GM12878 (cell line): ENCODE measurements at regions not wholly inside any gene's neighbourhood (a gene's known extent, or its start where the extent isn't known, plus 50 kb on each side); places are given as distances from the start of the nearest gene placed in this dataset.

Source experiments
- ATAC-seq: fragments of 200-7000 bp; cut with Tn5 transposase; 3 replicates; pipeline ENCODE4 v1.9.1; 2020; ENCODE audit warnings: mild to moderate bottlenecking, moderate library complexity
- BruUV-seq: library from RNA; stranded (reverse); fragments of 400-500 nt; replicated peaks from 2 replicates; lab custom pipeline; 2021; lab: Mats Ljungman, UMichigan
- CTCF ChIA-PET: fragments of 300-600 bp; sonication (Branson Sonifier 250); formaldehyde crosslinking; extraction: SDS; loops from one replicate; lab custom pipeline; 2021; ENCODE audit warnings: inconsistent platforms; lab: Yijun Ruan, JAX
- POLR2A ChIA-PET: fragments of 350-600 bp; formaldehyde crosslinking; extraction: SDS; loops from one replicate; lab custom pipeline; 2021; ENCODE audit warnings: inconsistent platforms; lab: Charles Lee
- RAD21 ChIA-PET: fragments of 300-600 bp; sonication (Branson Sonifier 250); formaldehyde crosslinking; loops from one replicate; lab custom pipeline; 2023; ENCODE audit warnings: antibody characterized with exemption; ENCODE audit not compliant: unreplicated experiment; lab: Charles Lee
- SMC1A ChIA-PET: fragments of 300-600 bp; sonication (Branson Sonifier 250); formaldehyde crosslinking; loops from one replicate; lab custom pipeline; 2023; ENCODE audit not compliant: unreplicated experiment, uncharacterized antibody; lab: Charles Lee
- DNase-seq: peaks from one replicate; pipeline ENCODE4 v3.0.0-alpha.2; 2011; ENCODE audit warnings: low read depth, low spot score
- FAIRE-seq: peaks from 3 replicates; lab custom pipeline; 2011; peaks lifted over from hg19 to GRCh38; lab: Jason Lieb, UNC
- H2AFZ ChIP-seq: 2 replicates; pipeline ENCODE4 v1.6.0; 2011; ENCODE audit warnings: low read depth, low read length, control low read depth; ENCODE audit not compliant: control insufficient read depth
- H3K27ac ChIP-seq: 2 replicates; pipeline ENCODE4 v1.5.1; 2011; ENCODE audit warnings: control low read depth; ENCODE audit not compliant: control insufficient read depth, insufficient read depth
- H3K27me3 ChIP-seq, 2 experiments: replicated peaks in 1 of 2; 2 replicates each; pipeline versions ENCODE4 v1.6.0 to v1.6.1; 2011; ENCODE audit warnings: low read length in 1 of 2; ENCODE audit not compliant: control insufficient read depth in 2 of 2, insufficient read depth in 2 of 2
- H3K36me3 ChIP-seq, 2 experiments: 2 replicates each; pipeline ENCODE4 v1.5.1; 2011; ENCODE audit warnings: low read length in 1 of 2; ENCODE audit not compliant: control insufficient read depth in 2 of 2, insufficient read depth in 2 of 2
- H3K4me1 ChIP-seq: 2 replicates; pipeline ENCODE4 v1.6.1; 2011; ENCODE audit warnings: mild to moderate bottlenecking, low read length, moderate library complexity, mixed read lengths; ENCODE audit not compliant: control insufficient read depth, insufficient read depth
- H3K4me2 ChIP-seq: 2 replicates; pipeline ENCODE4 v1.6.0; 2011; ENCODE audit warnings: control low read depth; ENCODE audit not compliant: control insufficient read depth, insufficient read depth
- H3K4me3 ChIP-seq: fragments of 200-600 bp; sonication (generic); 2 replicates; pipeline ENCODE4 v1.5.1; 2016
- H3K79me2 ChIP-seq: 2 replicates; pipeline ENCODE4 v1.6.0; 2011; ENCODE audit warnings: low read length; ENCODE audit not compliant: control insufficient read depth, insufficient read depth
- H3K9ac ChIP-seq: 2 replicates; pipeline ENCODE4 v1.8.0; 2011; ENCODE audit warnings: low read length, control low read depth, mixed read lengths; ENCODE audit not compliant: control insufficient read depth, insufficient read depth
- H3K9me3 ChIP-seq: replicated peaks from 3 replicates; pipeline ENCODE4 v1.5.1; 2011; ENCODE audit warnings: mild to moderate bottlenecking, low read length; ENCODE audit not compliant: control insufficient read depth, insufficient read depth
- H4K20me1 ChIP-seq: 2 replicates; pipeline ENCODE4 v1.6.0; 2011; ENCODE audit not compliant: control insufficient read depth, insufficient read depth
- ATF3 ChIP-seq: IDR thresholded peaks from 2 replicates; pipeline ENCODE4 v1.6.1; 2011; ENCODE audit warnings: low read depth, mild to moderate bottlenecking, low read length, moderate library complexity, borderline replicate concordance; ENCODE audit errors: extremely low read depth
- BMI1 ChIP-seq: fragments of 450-650 bp; IDR thresholded peaks from 2 replicates; pipeline ENCODE4 v1.6.1; 2016; ENCODE audit warnings: mild to moderate bottlenecking, moderate library complexity, borderline replicate concordance
- CREB1 ChIP-seq: IDR thresholded peaks from 2 replicates; pipeline ENCODE4 v1.6.1; 2012; ENCODE audit warnings: low read depth, mild to moderate bottlenecking, inconsistent platforms
- MYB ChIP-seq: fragments of 150-350 bp; IDR thresholded peaks from 2 replicates; pipeline ENCODE4 v1.6.1; 2014; ENCODE audit warnings: mild to moderate bottlenecking, low read depth, low read length, borderline replicate concordance
- SPI1 ChIP-seq: IDR thresholded peaks from 2 replicates; pipeline ENCODE4 v1.6.1; 2011; ENCODE audit warnings: low read depth, mild to moderate bottlenecking, low read length, moderate library complexity, borderline replicate concordance; ENCODE audit not compliant: insufficient read depth
- ZNF217 ChIP-seq: fragments of 450-650 bp; IDR thresholded peaks from 2 replicates; pipeline ENCODE4 v1.6.1; 2017; ENCODE audit warnings: antibody characterized with exemption, mild to moderate bottlenecking
- ZNF622 ChIP-seq: fragments of 450-650 bp; IDR thresholded peaks from 2 replicates; pipeline ENCODE4 v1.6.1; 2017; ENCODE audit warnings: mild to moderate bottlenecking, inconsistent platforms
- WGBS: methylation state at CpG from one replicate; pipeline ENCODE4 v1.1.6; 2016; ENCODE audit warnings: low lambda C conversion rate; ENCODE audit not compliant: insufficient replicate concordance, insufficient coverage; ENCODE audit errors: missing lambda C conversion rate; 5-methylcytosine and 5-hydroxymethylcytosine counted together
- in situ Hi-C: fragments of 300-500 bp; cut with MboI; formaldehyde crosslinking; loops from 9 replicates; pipeline ENCODE4 v1.14.3; 2018; ENCODE audit warnings: mixed read lengths
- intact Hi-C: fragments of 100-400 bp; cut with micrococcal nuclease; formaldehyde crosslinking; loops from one replicate; pipeline ENCODE4 v1.14.2; 2022; ENCODE audit not compliant: unreplicated experiment
- TF ChIP-seq, protein P1 (sequence below): fragments of 450-650 bp; IDR thresholded peaks from 2 replicates; pipeline ENCODE4 v1.6.1; 2017; ENCODE audit warnings: mild to moderate bottlenecking
- TF ChIP-seq, protein P2 (sequence below): fragments of 150-350 bp; IDR thresholded peaks from 2 replicates; pipeline ENCODE4 v1.6.1; 2016; ENCODE audit warnings: low read depth, low read length
- TF ChIP-seq, protein P3 (sequence below): IDR thresholded peaks from 2 replicates; pipeline ENCODE4 v1.6.1; 2011; ENCODE audit warnings: borderline replicate concordance, low read depth, mild to moderate bottlenecking, moderate library complexity, mixed read lengths, low read length; ENCODE audit not compliant: insufficient read depth; ENCODE audit errors: extremely low read length
- TF ChIP-seq, protein P4 (sequence below): fragments of 450-650 bp; IDR thresholded peaks from 2 replicates; pipeline ENCODE4 v1.6.1; 2017; ENCODE audit warnings: mild to moderate bottlenecking, low read depth, inconsistent platforms; ENCODE audit not compliant: poor library complexity, severe bottlenecking

DNA sequence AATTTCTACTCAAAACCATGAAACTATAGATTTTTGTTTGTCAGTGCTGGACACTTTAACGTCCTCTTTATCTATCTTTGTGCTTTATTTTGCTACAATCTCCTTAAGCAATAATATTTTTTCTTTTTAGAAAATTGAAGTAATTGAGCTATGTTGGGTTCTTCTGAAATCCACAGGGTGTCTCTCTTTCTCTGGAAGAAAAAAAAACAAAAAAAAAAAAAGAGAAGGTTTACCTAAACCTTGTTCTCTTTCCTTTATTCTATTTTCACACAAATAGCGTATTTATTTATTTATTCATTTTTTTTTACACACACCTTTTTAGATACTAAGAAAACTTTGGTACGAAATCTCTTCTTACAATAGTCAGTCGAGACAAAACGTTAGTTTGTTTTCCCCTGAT lies 601.0 kb downstream of the EDEM1 start (continued):
- TF ChIP-seq, protein P1, sequence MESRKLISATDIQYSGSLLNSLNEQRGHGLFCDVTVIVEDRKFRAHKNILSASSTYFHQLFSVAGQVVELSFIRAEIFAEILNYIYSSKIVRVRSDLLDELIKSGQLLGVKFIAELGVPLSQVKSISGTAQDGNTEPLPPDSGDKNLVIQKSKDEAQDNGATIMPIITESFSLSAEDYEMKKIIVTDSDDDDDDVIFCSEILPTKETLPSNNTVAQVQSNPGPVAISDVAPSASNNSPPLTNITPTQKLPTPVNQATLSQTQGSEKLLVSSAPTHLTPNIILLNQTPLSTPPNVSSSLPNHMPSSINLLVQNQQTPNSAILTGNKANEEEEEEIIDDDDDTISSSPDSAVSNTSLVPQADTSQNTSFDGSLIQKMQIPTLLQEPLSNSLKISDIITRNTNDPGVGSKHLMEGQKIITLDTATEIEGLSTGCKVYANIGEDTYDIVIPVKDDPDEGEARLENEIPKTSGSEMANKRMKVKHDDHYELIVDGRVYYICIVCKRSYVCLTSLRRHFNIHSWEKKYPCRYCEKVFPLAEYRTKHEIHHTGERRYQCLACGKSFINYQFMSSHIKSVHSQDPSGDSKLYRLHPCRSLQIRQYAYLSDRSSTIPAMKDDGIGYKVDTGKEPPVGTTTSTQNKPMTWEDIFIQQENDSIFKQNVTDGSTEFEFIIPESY = no peak
- TF ChIP-seq, protein P2, sequence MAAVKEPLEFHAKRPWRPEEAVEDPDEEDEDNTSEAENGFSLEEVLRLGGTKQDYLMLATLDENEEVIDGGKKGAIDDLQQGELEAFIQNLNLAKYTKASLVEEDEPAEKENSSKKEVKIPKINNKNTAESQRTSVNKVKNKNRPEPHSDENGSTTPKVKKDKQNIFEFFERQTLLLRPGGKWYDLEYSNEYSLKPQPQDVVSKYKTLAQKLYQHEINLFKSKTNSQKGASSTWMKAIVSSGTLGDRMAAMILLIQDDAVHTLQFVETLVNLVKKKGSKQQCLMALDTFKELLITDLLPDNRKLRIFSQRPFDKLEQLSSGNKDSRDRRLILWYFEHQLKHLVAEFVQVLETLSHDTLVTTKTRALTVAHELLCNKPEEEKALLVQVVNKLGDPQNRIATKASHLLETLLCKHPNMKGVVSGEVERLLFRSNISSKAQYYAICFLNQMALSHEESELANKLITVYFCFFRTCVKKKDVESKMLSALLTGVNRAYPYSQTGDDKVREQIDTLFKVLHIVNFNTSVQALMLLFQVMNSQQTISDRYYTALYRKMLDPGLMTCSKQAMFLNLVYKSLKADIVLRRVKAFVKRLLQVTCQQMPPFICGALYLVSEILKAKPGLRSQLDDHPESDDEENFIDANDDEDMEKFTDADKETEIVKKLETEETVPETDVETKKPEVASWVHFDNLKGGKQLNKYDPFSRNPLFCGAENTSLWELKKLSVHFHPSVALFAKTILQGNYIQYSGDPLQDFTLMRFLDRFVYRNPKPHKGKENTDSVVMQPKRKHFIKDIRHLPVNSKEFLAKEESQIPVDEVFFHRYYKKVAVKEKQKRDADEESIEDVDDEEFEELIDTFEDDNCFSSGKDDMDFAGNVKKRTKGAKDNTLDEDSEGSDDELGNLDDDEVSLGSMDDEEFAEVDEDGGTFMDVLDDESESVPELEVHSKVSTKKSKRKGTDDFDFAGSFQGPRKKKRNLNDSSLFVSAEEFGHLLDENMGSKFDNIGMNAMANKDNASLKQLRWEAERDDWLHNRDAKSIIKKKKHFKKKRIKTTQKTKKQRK = no peak
- TF ChIP-seq ZNF217 = no peak

DNA sequence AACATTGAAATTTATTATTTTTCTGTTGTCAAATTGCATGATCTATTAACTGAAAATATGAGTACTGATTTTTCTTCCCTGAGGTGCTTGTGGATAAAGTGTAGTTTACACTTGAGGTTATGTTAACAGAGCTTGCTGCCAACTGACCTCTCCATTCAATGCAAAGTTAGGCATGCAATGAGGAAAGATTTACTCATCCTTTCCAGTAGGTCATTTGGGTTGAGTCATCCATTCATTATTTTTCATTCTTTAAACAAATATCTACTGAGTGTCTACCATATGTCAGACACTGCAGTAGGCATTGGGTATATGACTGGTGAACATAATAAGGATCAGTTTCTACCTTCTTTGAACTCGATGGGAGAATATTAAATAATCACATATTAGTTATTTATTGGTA lies 604.1 kb downstream of the EDEM1 start:
- H3K27me3 ChIP-seq = no peaks in the 10 kb centered on the region
- POLR2A ChIA-PET = no interaction called here
- no peaks in the 10 kb centered on the region for H4K20me1 ChIP-seq
- WGBS = 8% methylated on average over 1 of the region's 1 CpG
- no peaks in the 10 kb centered on the region for H3K4me1 ChIP-seq
- TF ChIP-seq ZNF622 (no peak), CREB1 (no peak), SPI1 (no peak), ATF3 (no peak), BMI1 (no peak), MYB (no peak)
- TF ChIP-seq, protein P3, sequence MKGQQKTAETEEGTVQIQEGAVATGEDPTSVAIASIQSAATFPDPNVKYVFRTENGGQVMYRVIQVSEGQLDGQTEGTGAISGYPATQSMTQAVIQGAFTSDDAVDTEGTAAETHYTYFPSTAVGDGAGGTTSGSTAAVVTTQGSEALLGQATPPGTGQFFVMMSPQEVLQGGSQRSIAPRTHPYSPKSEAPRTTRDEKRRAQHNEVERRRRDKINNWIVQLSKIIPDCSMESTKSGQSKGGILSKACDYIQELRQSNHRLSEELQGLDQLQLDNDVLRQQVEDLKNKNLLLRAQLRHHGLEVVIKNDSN = no peak
- TF ChIP-seq, protein P4, sequence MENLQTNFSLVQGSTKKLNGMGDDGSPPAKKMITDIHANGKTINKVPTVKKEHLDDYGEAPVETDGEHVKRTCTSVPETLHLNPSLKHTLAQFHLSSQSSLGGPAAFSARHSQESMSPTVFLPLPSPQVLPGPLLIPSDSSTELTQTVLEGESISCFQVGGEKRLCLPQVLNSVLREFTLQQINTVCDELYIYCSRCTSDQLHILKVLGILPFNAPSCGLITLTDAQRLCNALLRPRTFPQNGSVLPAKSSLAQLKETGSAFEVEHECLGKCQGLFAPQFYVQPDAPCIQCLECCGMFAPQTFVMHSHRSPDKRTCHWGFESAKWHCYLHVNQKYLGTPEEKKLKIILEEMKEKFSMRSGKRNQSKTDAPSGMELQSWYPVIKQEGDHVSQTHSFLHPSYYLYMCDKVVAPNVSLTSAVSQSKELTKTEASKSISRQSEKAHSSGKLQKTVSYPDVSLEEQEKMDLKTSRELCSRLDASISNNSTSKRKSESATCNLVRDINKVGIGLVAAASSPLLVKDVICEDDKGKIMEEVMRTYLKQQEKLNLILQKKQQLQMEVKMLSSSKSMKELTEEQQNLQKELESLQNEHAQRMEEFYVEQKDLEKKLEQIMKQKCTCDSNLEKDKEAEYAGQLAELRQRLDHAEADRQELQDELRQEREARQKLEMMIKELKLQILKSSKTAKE = no peak
- DNase-seq (no peak), ATAC-seq (no peak), FAIRE-seq (no peak)
- H3K4me2 ChIP-seq = no peak overlapping the region
- no peaks in the 10 kb centered on the region for H3K79me2 ChIP-seq
- H3K36me3 ChIP-seq = no peaks in the 10 kb centered on the region
- RAD21 ChIA-PET = no interaction called here
- intact Hi-C loops (no loop called here), in situ Hi-C loops (no loop called here)
- BruUV-seq = no TSS peak
- no peak overlapping the region for H3K4me3 ChIP-seq
- no peaks in the 10 kb centered on the region for H3K9me3 ChIP-seq
- CTCF ChIA-PET = interaction anchor here (0.7 kb wide), 1 partner anchor 9 kb away, joined by 3 read pairs; no protein-coding TSS in a partner anchor
- no peak overlapping the region for H3K9ac ChIP-seq
- no peak overlapping the region for H3K27ac ChIP-seq
- SMC1A ChIA-PET = interaction anchor here (0.6 to 1.3 kb wide), 3 partner anchors 26 to 163 kb away, joined by 3 to 5 read pairs (median 3); no protein-coding TSS in a partner anchor
- H2AFZ ChIP-seq = no peak overlapping the region
